Activated CD8-positive, alpha-beta T cell treated with anti-CD3 and anti-CD28 coated beads for 36 hours (primary cell): ENCODE measurements at regions not wholly inside any gene's neighbourhood (a gene's known extent, or its start where the extent isn't known, plus 50 kb on each side); places are given as distances from the start of the nearest gene placed in this dataset.

Source experiments
- ATAC-seq: fragments of 200-7000 bp; cut with Tn5 transposase; one replicate; pipeline ENCODE4 v1.10.0; 2021; ENCODE audit warnings: mild to moderate bottlenecking, moderate library complexity
- CTCF ChIA-PET: fragments of 350-600 bp; sonication (Branson Sonifier 250); formaldehyde crosslinking; loops from one replicate; lab custom pipeline; 2021; ENCODE audit warnings: antibody characterized with exemption; lab: Charles Lee
- POLR2A ChIA-PET: fragments of 350-600 bp; sonication (Branson Sonifier 250); formaldehyde crosslinking; loops from one replicate; lab custom pipeline; 2021; ENCODE audit warnings: antibody characterized with exemption; lab: Charles Lee
- DNase-seq: peaks from one replicate; pipeline ENCODE4 v3.0.0-alpha.2; 2020
- H3K27ac Mint-ChIP-seq: one replicate; pipeline ENCODE4 v1.8.0; 2021; ENCODE audit warnings: mild to moderate bottlenecking, mixed read lengths
- H3K27me3 Mint-ChIP-seq: one replicate; pipeline ENCODE4 v1.8.0; 2021; ENCODE audit warnings: mixed read lengths
- H3K36me3 Mint-ChIP-seq: one replicate; pipeline ENCODE4 v1.8.0; 2021; ENCODE audit warnings: low read depth, mixed read lengths
- H3K4me1 Mint-ChIP-seq: one replicate; pipeline ENCODE4 v1.8.0; 2021; ENCODE audit warnings: low read depth, mixed read lengths
- H3K4me3 Mint-ChIP-seq: one replicate; pipeline ENCODE4 v1.8.0; 2021; ENCODE audit warnings: mild to moderate bottlenecking, moderate library complexity, mixed read lengths
- H3K9me3 Mint-ChIP-seq: one replicate; pipeline ENCODE4 v1.8.0; 2021; ENCODE audit warnings: mixed read lengths
- intact Hi-C: fragments of 100-400 bp; cut with micrococcal nuclease; formaldehyde crosslinking; loops from one replicate; pipeline ENCODE4 v1.10.0; 2022
- TF ChIP-seq, protein P1 (sequence below): fragments of 200-600 bp; IDR thresholded peaks from one replicate; pipeline ENCODE4 v1.8.0; 2022; ENCODE audit warnings: antibody characterized with exemption, mild to moderate bottlenecking

- no peaks in the 10 kb centered on the region for H3K36me3 Mint-ChIP-seq
- H3K27me3 Mint-ChIP-seq, result no peaks in the 10 kb centered on the region
- intact Hi-C loops, result no loop called here
- no peak overlapping the region for H3K4me3 Mint-ChIP-seq
- TF ChIP-seq, protein P1, sequence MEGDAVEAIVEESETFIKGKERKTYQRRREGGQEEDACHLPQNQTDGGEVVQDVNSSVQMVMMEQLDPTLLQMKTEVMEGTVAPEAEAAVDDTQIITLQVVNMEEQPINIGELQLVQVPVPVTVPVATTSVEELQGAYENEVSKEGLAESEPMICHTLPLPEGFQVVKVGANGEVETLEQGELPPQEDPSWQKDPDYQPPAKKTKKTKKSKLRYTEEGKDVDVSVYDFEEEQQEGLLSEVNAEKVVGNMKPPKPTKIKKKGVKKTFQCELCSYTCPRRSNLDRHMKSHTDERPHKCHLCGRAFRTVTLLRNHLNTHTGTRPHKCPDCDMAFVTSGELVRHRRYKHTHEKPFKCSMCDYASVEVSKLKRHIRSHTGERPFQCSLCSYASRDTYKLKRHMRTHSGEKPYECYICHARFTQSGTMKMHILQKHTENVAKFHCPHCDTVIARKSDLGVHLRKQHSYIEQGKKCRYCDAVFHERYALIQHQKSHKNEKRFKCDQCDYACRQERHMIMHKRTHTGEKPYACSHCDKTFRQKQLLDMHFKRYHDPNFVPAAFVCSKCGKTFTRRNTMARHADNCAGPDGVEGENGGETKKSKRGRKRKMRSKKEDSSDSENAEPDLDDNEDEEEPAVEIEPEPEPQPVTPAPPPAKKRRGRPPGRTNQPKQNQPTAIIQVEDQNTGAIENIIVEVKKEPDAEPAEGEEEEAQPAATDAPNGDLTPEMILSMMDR, result no peak
- H3K27ac Mint-ChIP-seq, result no peak overlapping the region
- ATAC-seq (no peak), DNase-seq (no peak)
- no peaks in the 10 kb centered on the region for H3K4me1 Mint-ChIP-seq
- ChIA-PET POLR2A (interaction anchor here (0.7 kb wide), 1 partner anchor 454 kb away, joined by 3 read pairs; no protein-coding TSS in a partner anchor), CTCF (no interaction called here)
- no peaks in the 10 kb centered on the region for H3K9me3 Mint-ChIP-seq
Measured at GRCh38 chr6:141744971-141745370, 387.8 kb upstream of the GJE1 start.

DNA sequence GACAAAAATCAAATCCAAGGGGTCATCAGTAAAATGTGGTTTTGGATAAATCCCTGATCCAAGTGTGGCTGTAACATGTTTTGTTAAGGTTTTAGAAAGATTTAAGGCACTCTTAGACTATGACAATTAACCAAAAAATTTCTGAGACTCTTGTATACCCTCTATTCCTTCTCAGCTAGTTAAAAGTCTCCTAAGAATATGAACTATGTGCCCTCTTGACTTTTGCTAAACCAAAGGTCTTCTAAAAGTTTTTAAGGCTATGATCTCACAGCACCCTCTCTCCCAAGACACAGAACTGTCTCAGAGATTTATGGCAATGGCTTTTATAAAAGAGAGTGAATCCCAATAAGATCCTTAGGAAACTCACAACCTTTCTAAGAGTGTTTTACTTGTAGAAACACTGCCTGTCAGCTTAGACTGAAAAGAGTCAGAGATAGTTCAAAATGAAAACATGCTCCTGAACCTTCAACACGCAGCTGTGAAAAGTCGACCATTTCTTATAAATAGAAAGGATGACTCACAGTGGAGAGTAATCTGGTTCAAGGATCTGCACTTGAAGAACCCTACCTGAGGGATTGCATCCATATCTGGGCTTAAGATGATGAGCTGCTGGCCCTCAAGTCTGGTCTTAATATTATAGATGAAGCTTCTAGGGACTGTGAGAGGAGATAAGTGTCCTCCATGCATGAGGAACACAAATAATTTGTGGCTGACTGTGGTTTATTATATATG, 388.4 kb upstream of the GJE1 start:
- CTCF ChIA-PET, result no interaction called here
- no peaks in the 10 kb centered on the region for H3K27me3 Mint-ChIP-seq

DNA sequence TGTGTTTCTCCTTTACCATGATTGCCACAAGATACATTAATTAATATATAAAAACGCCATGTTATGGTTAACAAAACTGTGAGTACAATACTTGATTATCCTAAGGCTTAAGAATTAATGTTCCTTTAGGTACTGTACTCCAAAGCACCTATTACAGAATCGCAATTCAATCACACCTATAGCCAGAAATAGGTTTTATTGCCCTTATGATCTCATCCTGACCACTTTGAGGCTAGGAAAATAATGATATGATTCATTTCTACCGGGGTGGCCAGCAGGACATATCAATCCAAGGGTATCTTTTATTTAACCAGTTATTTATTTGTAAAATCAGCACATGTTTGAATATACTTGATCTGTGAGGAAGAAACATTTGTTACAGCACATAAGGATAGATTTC, 396.6 kb upstream of the GJE1 start:
- Mint-ChIP-seq H3K27ac (no peak overlapping the region), H3K36me3 (no peaks in the 10 kb centered on the region), H3K4me1 (no peaks in the 10 kb centered on the region), H3K27me3 (no peaks in the 10 kb centered on the region), H3K4me3 (no peak overlapping the region), H3K9me3 (no peaks in the 10 kb centered on the region)
- CTCF ChIA-PET, result no interaction called here
- DNase-seq (no peak), ATAC-seq (no peak)
- TF ChIP-seq, protein P1, result no peak
- intact Hi-C loops, result no loop called here
- POLR2A ChIA-PET, result no interaction called here

More for the DNA sequence above, 388.4 kb upstream of the GJE1 start:
- no peak for ATAC-seq
- H3K4me3 Mint-ChIP-seq, result no peak overlapping the region
- POLR2A ChIA-PET, result no interaction called here
- H3K4me1 Mint-ChIP-seq, result no peaks in the 10 kb centered on the region
- H3K9me3 Mint-ChIP-seq, result no peaks in the 10 kb centered on the region
- no peaks in the 10 kb centered on the region for H3K36me3 Mint-ChIP-seq
- intact Hi-C loops, result no loop called here
- TF ChIP-seq, protein P1, result no peak
- no peak overlapping the region for H3K27ac Mint-ChIP-seq
- DNase-seq, result no peak

DNA sequence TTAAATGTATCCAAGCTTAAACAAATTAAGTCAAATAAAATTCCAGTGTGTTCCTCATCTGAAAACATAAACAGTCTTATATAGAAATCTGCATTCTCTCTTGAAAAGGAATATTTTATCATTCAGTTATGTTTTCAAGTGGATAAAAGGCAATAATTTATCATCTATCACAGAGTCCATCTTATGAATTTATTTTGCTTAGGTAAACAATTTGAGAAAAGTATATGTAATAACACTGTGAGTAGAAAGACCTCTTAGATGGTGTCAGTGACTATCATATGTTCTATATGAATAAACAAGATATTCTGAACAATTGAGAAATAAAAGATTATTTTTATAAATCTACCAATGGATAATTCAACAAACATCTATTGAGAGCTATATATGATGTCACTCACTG, 397.6 kb upstream of the GJE1 start:
- TF ChIP-seq, protein P1, result no peak
- no peak overlapping the region for H3K4me3 Mint-ChIP-seq
- H3K27ac Mint-ChIP-seq, result no peak overlapping the region
- H3K36me3 Mint-ChIP-seq, result no peaks in the 10 kb centered on the region
- ChIA-PET CTCF (no interaction called here), POLR2A (no interaction called here)
- no peaks in the 10 kb centered on the region for H3K27me3 Mint-ChIP-seq
- ATAC-seq (no peak), DNase-seq (no peak)
- no peaks in the 10 kb centered on the region for H3K4me1 Mint-ChIP-seq
- no peaks in the 10 kb centered on the region for H3K9me3 Mint-ChIP-seq
- intact Hi-C loops, result no loop called here

DNA sequence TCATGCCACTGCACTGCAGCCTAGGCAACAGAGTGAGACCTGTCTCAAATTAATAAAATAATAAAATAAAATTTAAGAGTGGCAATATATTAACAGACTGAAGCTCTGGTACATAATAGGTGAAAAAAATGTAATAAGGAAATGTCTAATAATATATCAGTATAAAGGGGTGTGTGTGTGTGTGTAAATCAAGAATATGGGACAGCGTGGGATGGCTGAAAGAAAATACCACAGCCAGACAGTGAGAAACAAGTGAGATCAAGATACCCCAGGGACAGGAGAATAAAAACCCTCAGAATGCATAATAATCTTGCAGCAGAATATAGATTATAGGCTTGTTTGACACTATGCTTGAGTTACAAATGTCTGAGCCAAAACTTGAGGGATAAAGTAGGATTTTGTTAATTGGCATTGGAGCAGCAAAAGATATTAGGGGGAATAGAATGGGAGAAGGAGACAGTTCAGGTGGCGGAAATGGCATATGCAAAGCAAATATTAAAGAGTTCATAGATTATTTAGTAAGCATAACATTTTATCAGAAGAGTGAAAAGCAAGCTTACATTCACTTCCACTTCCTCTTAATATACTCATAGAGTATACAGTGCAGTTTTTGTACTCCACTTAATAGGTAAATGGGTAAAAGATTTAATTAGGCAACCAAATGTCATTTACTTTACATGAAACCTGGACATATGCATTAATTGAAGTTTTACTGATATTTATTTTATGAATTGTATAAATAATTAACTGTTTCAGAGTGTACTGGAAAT, 398.5 kb upstream of the GJE1 start:
- TF ChIP-seq, protein P1, result no peak
- no peaks in the 10 kb centered on the region for H3K36me3 Mint-ChIP-seq
- no peak overlapping the region for H3K27ac Mint-ChIP-seq
- H3K9me3 Mint-ChIP-seq, result no peaks in the 10 kb centered on the region
- intact Hi-C loops, result no loop called here
- H3K27me3 Mint-ChIP-seq, result no peaks in the 10 kb centered on the region
- CTCF ChIA-PET, result interaction anchor here (0.7 kb wide), 1 partner anchor 11 kb away, joined by 3 read pairs; no protein-coding TSS in a partner anchor
- DNase-seq (no peak), ATAC-seq (no peak)
- no peak overlapping the region for H3K4me3 Mint-ChIP-seq
- POLR2A ChIA-PET, result no interaction called here
- H3K4me1 Mint-ChIP-seq, result no peaks in the 10 kb centered on the region
